ENCODE measurements at regions not wholly inside any gene's neighbourhood (a gene's known extent, or its start where the extent isn't known, plus 50 kb on each side); places are given as distances from the start of the nearest gene placed in this dataset.
A peak's percentile ranks its signal among the peaks of the same experiment; 100 is the strongest.
"Not testable (repeated sequence)": the region's sequence is repeated elsewhere in the genome, so short reads cannot be mapped to it uniquely, and the experiment has no call there.

DNA sequence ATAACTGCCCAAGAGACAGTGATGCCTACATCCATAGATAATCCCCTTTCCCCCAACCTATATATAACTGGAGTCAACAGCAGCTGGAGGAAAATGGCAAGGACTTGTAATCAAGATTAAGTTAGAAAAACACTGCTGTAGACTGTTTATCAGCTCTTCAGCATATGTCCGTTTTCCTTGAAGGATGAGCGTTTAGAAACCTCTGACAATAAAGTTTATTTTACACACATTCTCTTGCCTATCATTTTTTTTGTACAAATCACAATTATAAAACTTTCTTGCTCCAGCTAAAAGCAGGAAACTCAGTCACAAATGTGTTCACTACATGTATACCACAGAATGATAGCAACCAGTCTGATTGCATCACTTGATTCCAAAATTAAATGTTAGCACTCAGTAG is 50.8 kb downstream of the PPIAL4G start:
- not testable (repeated sequence) for H3K36me3 ChIP-seq; H3K27me3 ChIP-seq; H3K4me1 ChIP-seq; H3K4me3 ChIP-seq (ENCODE audit: low read depth, low read length); DNase-seq; H3K9me3 ChIP-seq

GRCh38 chr1:148429856-148430255 is 53.2 kb downstream of the PPIAL4G start:
- not testable (repeated sequence) for DNase-seq; H3K9me3 ChIP-seq; H3K36me3 ChIP-seq; H3K27me3 ChIP-seq; H3K4me3 ChIP-seq (ENCODE audit: low read depth, low read length); H3K4me1 ChIP-seq

DNA sequence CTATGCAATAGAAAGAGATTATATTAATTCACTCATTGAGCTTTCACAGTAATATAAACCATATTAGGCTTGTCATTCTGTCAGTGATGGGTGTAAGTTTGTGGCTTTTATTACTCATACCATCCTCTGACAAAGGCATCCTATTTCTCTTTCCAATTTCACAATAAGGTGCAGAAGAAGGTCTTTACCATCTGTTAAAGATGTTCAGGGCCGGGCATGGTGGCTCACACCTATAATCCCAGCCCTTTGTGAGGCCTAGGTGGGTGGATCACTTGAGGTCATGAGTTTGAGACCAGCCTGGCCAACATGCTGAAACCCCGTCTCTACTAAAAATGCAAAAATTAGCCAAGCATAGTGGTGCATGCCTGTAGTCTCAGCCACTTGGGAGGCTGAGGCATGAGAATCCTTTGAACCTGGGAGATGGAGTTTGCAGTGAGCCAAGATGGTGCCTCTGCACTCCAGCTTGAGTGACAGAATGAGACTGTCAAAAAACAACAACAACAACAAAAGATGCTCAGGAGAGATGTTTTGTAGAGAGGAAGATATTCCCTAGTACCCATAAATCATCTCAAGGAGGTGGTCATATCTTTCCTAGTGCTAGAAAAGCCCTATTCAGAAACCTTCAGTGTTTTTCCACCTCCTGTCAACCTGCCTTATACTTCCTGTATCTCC is 56.0 kb downstream of the PPIAL4G start:
- DNase-seq; H3K4me1 ChIP-seq; H3K4me3 ChIP-seq (ENCODE audit: low read depth, low read length); H3K36me3 ChIP-seq; H3K27me3 ChIP-seq; H3K9me3 ChIP-seq: not testable (repeated sequence)

GRCh38 chr1:148426385-148426784 is 56.7 kb downstream of the PPIAL4G start:
- not testable (repeated sequence) for H3K36me3 ChIP-seq; H3K4me1 ChIP-seq; H3K4me3 ChIP-seq (ENCODE audit: low read depth, low read length); DNase-seq; H3K9me3 ChIP-seq; H3K27me3 ChIP-seq

DNA sequence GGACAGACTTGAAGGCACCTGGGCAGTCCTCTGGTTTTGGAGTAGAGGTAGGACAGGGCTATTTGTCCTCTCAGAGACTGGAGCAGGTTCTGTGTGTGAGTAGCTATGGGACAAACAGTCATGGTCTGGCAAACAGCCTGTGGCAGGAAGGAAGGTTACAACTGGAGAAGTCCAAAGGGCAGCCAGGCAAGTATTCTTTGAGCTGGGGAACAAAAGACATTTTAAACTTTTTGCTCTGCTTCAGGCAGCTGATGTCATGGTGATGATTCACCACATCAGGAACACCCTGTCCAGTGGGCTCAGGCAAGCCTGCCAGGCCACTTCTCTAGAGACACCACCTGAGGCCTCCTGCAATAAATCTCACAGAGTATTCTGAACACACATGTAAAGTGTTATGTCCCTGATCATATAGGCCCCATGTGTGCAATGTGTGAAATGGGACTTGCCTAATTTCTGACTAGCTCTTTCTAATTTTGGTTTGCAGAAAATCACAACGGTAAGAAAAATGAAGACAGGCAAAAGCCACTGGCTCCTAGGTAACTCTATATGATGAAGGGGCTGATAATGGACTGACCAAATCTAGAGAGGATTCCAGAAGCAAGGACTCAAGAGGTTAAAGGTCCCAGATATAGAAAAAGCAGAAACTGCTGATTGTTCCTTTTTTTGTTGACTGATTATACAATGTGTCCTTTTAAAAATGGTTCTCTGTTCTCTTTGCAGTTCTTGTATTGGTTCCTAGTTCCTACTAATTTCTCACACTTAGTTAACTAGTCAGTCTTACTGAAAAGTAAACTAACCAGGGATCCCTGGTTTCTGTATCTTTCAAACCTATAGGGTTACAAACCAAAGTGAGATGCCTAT is 58.7 kb downstream of the PPIAL4G start:
- DNase-seq; H3K4me1 ChIP-seq; H3K4me3 ChIP-seq (ENCODE audit: low read depth, low read length); H3K27me3 ChIP-seq; H3K36me3 ChIP-seq; H3K9me3 ChIP-seq: not testable (repeated sequence)

GRCh38 chr1:148422921-148423320 is 60.2 kb downstream of the PPIAL4G start:
- not testable (repeated sequence) for H3K4me3 ChIP-seq (ENCODE audit: low read depth, low read length); H3K9me3 ChIP-seq; H3K36me3 ChIP-seq; H3K4me1 ChIP-seq; DNase-seq; H3K27me3 ChIP-seq

DNA sequence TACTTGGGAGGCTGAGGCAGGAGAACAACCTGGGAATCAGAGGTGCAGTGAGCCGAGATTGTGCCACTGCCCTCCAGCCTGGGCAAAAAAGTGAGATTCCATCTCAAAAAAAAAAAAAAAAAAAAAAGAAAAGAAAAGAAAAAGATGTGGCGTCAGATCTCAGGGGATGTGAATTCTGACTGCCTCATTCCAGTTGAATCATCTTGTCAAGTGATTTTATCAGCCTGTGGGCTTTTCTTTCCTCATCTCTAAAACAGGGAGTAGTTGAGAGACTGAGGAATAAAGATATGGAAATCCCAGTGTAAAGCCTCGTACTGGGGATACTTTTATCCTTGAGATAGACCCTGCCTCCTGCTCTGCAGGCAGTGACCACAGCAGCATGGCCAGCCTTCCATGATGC is 65.9 kb downstream of the PPIAL4G start:
- not testable (repeated sequence) for DNase-seq; H3K4me1 ChIP-seq; H3K36me3 ChIP-seq; H3K9me3 ChIP-seq; H3K4me3 ChIP-seq (ENCODE audit: low read depth, low read length); H3K27me3 ChIP-seq

DNA sequence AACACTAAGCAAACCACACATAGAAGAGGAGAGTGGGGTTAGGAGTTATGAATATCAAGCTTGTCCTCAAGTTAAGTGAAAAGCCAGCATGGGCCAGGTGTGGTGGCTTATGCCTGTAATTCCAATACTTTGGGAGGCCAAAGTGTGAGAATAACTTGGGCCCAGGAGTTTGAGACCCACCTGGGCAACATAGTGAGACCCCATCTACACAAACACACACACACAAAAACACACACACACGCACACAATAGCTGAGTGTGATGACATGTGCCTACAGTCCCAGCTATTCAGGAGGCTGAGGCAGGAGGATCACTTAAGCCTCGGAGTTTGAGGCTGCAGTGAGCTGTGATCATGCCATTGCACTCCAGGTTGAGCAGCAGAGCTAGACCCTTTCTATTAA is 69.7 kb downstream of the PPIAL4G start:
- not testable (repeated sequence) for H3K9me3 ChIP-seq; H3K27me3 ChIP-seq; H3K4me1 ChIP-seq; H3K4me3 ChIP-seq (ENCODE audit: low read depth, low read length); DNase-seq; H3K36me3 ChIP-seq

DNA sequence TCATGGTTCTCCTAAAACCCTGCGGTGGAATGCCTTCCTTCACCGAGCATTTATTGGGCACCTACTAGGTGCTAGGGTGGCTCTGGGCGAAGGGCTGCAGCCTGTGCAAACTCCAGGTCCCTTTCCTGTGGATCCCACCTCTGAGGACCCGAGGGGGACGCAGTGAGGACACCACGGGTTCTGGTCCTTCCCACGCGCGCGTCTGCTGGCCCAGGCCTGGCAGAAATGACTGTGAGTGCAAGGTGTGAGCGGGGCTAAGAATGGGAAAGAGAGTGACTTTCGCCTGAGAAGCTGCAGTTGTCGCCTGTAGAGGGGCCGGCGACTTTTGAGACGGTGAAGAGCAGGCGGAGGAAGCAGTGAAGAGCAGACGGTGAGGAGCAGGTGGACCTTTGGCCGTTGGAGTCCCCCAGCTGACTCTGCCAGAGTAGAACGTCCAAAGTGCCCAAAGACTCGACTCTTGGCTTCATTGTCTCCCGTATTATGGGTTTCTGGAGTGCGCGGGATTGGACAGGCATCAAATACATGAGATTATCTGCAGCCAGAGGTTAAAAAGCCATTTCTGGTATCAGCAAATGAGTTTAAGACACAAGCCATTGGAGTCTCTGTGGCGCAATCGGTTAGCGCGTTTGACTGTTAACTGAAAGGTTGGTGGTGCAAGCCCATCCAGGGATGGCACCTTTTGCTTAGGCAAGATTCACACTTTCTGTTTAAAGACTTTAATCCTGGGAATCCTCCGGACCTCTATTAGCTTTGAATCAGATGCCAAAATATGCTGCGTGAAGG is 78.1 kb downstream of the PPIAL4G start:
- H3K4me1 ChIP-seq; H3K27me3 ChIP-seq; H3K36me3 ChIP-seq; H3K9me3 ChIP-seq; H3K4me3 ChIP-seq (ENCODE audit: low read depth, low read length); DNase-seq: not testable (repeated sequence)

DNA sequence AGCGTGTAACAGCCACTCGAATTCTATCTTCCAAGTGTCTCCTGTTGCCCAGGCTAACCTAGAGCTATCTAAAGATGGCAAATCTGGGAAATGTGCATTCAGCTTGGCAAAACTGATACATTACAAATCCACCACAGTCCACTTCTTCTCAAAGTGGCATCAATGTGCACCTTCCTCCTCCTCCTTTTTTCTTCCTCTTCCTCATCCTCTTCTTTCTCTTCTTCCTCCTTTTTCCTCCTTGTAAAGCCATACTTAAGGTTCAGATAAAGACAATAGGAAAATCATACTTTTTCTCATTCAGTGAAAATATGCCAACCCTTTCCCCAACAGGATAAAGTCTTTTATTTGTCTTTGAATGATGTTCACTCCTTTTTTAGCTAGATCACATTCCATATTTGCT is 79.2 kb downstream of the PPIAL4G start:
- H3K27me3 ChIP-seq; DNase-seq; H3K4me1 ChIP-seq; H3K9me3 ChIP-seq; H3K36me3 ChIP-seq; H3K4me3 ChIP-seq (ENCODE audit: low read depth, low read length): not testable (repeated sequence)

GRCh38 chr1:148403085-148403456 is 80.0 kb downstream of the PPIAL4G start:
- not testable (repeated sequence) for DNase-seq, H3K27me3 ChIP-seq, H3K36me3 ChIP-seq, H3K4me1 ChIP-seq, H3K9me3 ChIP-seq
- H3K4me3 ChIP-seq (ENCODE audit: low read depth, low read length), result peak overlapping the region; percentile 79

- H3K36me3 ChIP-seq, H3K4me1 ChIP-seq, H3K27me3 ChIP-seq, H3K9me3 ChIP-seq: not testable (repeated sequence)
- DNase-seq, result peak; percentile 86
- peak overlapping the region; percentile 79 for H3K4me3 ChIP-seq (ENCODE audit: low read depth, low read length)
Observed at GRCh38 chr1:148402152-148403084, 80.7 kb downstream of the PPIAL4G start.

DNA sequence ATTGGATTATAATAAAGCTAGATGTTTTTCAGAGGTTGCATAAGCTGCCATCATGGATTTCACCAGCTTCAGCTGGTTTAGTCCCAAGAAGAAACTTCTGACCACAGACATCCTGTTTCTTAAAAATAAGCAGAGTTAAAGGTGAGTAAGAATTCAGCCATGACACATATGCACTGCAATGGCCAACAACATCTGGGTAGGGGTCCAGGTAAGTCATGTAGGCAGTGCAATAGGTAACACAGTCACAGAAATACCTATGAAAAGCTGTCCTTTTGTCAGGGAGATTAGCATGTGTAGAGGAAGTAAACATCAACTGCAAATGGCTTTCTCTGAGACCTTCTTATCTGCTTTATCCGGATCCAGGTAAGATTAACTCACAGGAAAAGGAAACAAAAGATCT is 85.6 kb downstream of the PPIAL4G start:
- H3K4me3 ChIP-seq (ENCODE audit: low read depth, low read length); H3K9me3 ChIP-seq; H3K27me3 ChIP-seq; H3K4me1 ChIP-seq; H3K36me3 ChIP-seq; DNase-seq: not testable (repeated sequence)

- H3K9me3 ChIP-seq; H3K36me3 ChIP-seq; H3K27me3 ChIP-seq; H3K4me3 ChIP-seq (ENCODE audit: low read depth, low read length); DNase-seq; H3K4me1 ChIP-seq: not testable (repeated sequence)
Observed at GRCh38 chr1:148392505-148392904, 90.6 kb downstream of the PPIAL4G start.

DNA sequence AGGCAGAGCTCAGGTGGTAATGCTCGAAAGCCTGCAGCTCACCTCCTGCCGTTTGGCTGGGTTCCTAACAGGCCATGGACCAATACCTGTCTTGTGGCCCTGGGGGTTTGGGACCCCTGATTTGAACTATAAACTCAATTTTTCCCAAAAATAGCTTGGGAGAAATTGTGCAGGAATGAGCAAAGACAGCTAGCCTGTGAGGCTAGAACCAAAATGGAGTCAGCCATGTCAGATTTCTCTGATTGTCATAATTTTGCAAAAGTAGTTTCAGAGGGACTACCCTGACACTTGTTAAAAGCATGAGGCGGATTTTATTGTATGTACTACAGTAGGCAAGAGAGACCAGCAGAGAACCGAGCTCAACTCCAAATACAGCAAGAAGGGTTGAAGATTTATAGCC is 91.8 kb downstream of the PPIAL4G start:
- DNase-seq; H3K4me1 ChIP-seq; H3K4me3 ChIP-seq (ENCODE audit: low read depth, low read length); H3K36me3 ChIP-seq; H3K27me3 ChIP-seq; H3K9me3 ChIP-seq: not testable (repeated sequence)

Data from BE2C (cell line).